ENCODE measurements at regions not wholly inside any gene's neighbourhood (a gene's known extent, or its start where the extent isn't known, plus 50 kb on each side); places are given as distances from the start of the nearest gene placed in this dataset.
A peak's percentile ranks its signal among the peaks of the same experiment; 100 is the strongest.

DNA sequence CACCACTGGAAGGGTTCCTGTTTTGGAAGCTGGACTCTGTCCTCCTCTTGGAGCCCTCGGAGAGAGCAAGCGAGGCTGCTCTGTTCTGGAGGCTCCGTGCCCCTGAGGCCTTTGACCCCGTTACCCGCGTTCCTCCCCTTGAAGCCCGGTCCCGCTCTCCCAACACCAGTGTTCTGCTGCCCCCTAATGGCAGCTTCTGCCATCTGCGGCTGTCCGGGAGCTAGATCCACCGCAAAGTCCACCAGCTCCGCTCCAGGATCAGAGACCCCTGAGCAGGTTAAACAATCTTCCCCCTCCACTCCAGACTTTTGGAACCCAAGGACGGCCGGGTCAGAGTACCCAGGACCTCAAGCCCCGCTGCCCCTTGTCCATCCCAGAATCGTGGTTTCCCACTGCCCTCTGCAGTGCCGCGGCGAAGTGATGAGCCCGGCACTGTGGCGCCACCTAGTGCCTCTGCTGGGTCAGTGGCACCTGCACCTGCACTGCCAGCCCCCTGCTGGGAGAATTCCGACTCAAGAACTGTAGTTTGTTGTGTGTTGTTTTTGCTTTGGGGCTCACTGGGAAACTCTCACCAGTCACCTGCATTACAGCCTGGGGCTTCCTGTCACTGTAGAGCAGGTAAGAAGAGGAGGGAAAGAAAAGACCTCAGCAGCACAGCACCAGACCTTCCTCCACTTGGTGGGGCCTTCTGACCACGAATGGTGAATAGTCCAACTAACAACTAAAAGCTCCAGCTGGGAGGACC is 63.5 kb upstream of the NFASC start (continued):
- TF ChIP-seq, protein P1, sequence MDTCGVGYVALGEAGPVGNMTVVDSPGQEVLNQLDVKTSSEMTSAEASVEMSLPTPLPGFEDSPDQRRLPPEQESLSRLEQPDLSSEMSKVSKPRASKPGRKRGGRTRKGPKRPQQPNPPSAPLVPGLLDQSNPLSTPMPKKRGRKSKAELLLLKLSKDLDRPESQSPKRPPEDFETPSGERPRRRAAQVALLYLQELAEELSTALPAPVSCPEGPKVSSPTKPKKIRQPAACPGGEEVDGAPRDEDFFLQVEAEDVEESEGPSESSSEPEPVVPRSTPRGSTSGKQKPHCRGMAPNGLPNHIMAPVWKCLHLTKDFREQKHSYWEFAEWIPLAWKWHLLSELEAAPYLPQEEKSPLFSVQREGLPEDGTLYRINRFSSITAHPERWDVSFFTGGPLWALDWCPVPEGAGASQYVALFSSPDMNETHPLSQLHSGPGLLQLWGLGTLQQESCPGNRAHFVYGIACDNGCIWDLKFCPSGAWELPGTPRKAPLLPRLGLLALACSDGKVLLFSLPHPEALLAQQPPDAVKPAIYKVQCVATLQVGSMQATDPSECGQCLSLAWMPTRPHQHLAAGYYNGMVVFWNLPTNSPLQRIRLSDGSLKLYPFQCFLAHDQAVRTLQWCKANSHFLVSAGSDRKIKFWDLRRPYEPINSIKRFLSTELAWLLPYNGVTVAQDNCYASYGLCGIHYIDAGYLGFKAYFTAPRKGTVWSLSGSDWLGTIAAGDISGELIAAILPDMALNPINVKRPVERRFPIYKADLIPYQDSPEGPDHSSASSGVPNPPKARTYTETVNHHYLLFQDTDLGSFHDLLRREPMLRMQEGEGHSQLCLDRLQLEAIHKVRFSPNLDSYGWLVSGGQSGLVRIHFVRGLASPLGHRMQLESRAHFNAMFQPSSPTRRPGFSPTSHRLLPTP (IDR thresholded peaks at IDR 0.05; ENCODE audit: borderline replicate concordance, extremely low read depth, insufficient read length) = no peak
- TF ChIP-seq HDAC1 (IDR thresholded peaks at IDR 0.05) = no peak
- TF ChIP-seq ZNF165 (CRISPR knock-in tag; IDR thresholded peaks at IDR 0.05; ENCODE audit: borderline replicate concordance) = no peak
- no peak for TF ChIP-seq SLC30A9 (CRISPR knock-in tag; IDR thresholded peaks at IDR 0.05)
- no peak for TF ChIP-seq TSC22D4 (tag; IDR thresholded peaks at IDR 0.05)
- no peak for TF ChIP-seq HEY1 (CRISPR knock-in tag; IDR thresholded peaks at IDR 0.05; ENCODE audit: borderline replicate concordance)
- 0 out of 2 replicates have a peak, but pooled peaks have one; percentile 36 for TF ChIP-seq TEAD2 (tag; IDR thresholded peaks at IDR 0.05)
- no peak for TF ChIP-seq CLOCK (CRISPR knock-in tag; IDR thresholded peaks at IDR 0.05; ENCODE audit: borderline replicate concordance)
- no peak for TF ChIP-seq HMBOX1 (IDR thresholded peaks at IDR 0.05)
- TF ChIP-seq RBM34 (IDR thresholded peaks at IDR 0.05; ENCODE audit: borderline replicate concordance, insufficient read depth, low read length) = no peak
- no peak for TF ChIP-seq ZNF449 (CRISPR knock-in tag; IDR thresholded peaks at IDR 0.05)
- TF ChIP-seq POLR2B (IDR thresholded peaks at IDR 0.05; ENCODE audit: low read depth, partially characterized antibody) = no peak
- peak; percentile 73 for TF ChIP-seq BCOR (IDR thresholded peaks at IDR 0.05)
- no peak for TF ChIP-seq ZBTB34 (CRISPR knock-in tag; IDR thresholded peaks at IDR 0.05)
- no peak for TF ChIP-seq BRF1 (IDR thresholded peaks at IDR 0.05; ENCODE audit: borderline replicate concordance, extremely low read depth, insufficient read length)
- TF ChIP-seq CBFA2T3 (IDR thresholded peaks at IDR 0.05) = peak; percentile 26; the same call in 1 of the 2 replicates
- TF ChIP-seq NCOA2 (IDR thresholded peaks at IDR 0.05; ENCODE audit: partially characterized antibody in 2 of 2) = no peak
- TF ChIP-seq ZFX (CRISPR knock-in tag; IDR thresholded peaks at IDR 0.05) = no peak
